KOPT-K1 (cell line): ENCODE measurements at regions not wholly inside any gene's neighbourhood (a gene's known extent, or its start where the extent isn't known, plus 50 kb on each side); places are given as distances from the start of the nearest gene placed in this dataset.

Source experiments
- H3K27ac ChIP-seq: fragments of 200-600 bp; sonication (generic); 2 replicates; pipeline ENCODE4 v1.5.1; 2016; ENCODE audit warnings: antibody characterized with exemption, mild to moderate bottlenecking, low read depth, low read length; ENCODE audit not compliant: poor library complexity, severe bottlenecking
- H3K36me3 ChIP-seq: fragments of 200-600 bp; sonication (generic); 2 replicates; pipeline ENCODE4 v1.5.1; 2017; ENCODE audit warnings: antibody characterized with exemption, mild to moderate bottlenecking, low read length, moderate library complexity; ENCODE audit not compliant: insufficient read depth
- H3K9me3 ChIP-seq: fragments of 200-600 bp; sonication (generic); 2 replicates; pipeline ENCODE4 v1.5.1; 2017; ENCODE audit warnings: antibody characterized with exemption, low read length, mild to moderate bottlenecking; ENCODE audit not compliant: insufficient read depth, poor library complexity, severe bottlenecking

GRCh38 chr4:130361616-130362015 is 1265.7 kb downstream of the C4orf33 start:
- no peak overlapping the region for H3K27ac ChIP-seq

GRCh38 chr4:130368668-130369067 is 1272.7 kb downstream of the C4orf33 start:
- no peak overlapping the region for H3K27ac ChIP-seq
- no peaks in the 10 kb centered on the region for H3K36me3 ChIP-seq
- no peaks in the 10 kb centered on the region for H3K9me3 ChIP-seq

More at GRCh38 chr4:130361616-130362015, 1265.7 kb downstream of the C4orf33 start:
- Histone ChIP-seq H3K9me3 (no peaks in the 10 kb centered on the region), H3K36me3 (no peaks in the 10 kb centered on the region)

- no peaks in the 10 kb centered on the region for H3K36me3 ChIP-seq
- no peak overlapping the region for H3K27ac ChIP-seq
- no peaks in the 10 kb centered on the region for H3K9me3 ChIP-seq
These were observed 1297.3 kb downstream of the C4orf33 start for GRCh38 chr4:130393231-130393630.

- Histone ChIP-seq H3K9me3 (no peaks in the 10 kb centered on the region), H3K27ac (no peak overlapping the region)
These were observed 1297.7 kb downstream of the C4orf33 start for GRCh38 chr4:130393642-130394041.

GRCh38 chr4:130395871-130396270 is 1299.9 kb downstream of the C4orf33 start:
- H3K9me3 ChIP-seq, result no peaks in the 10 kb centered on the region
- no peaks in the 10 kb centered on the region for H3K36me3 ChIP-seq
- no peak overlapping the region for H3K27ac ChIP-seq

More at GRCh38 chr4:130393642-130394041, 1297.7 kb downstream of the C4orf33 start:
- no peaks in the 10 kb centered on the region for H3K36me3 ChIP-seq

- H3K36me3 ChIP-seq, result no peaks in the 10 kb centered on the region
- H3K9me3 ChIP-seq, result no peaks in the 10 kb centered on the region
These were observed 1307.3 kb downstream of the C4orf33 start for GRCh38 chr4:130403221-130403620.

GRCh38 chr4:130416228-130416627 is 1320.3 kb downstream of the C4orf33 start:
- Histone ChIP-seq H3K27ac (no peak overlapping the region), H3K36me3 (no peaks in the 10 kb centered on the region), H3K9me3 (no peaks in the 10 kb centered on the region)

More at GRCh38 chr4:130403221-130403620, 1307.3 kb downstream of the C4orf33 start:
- H3K27ac ChIP-seq, result no peak overlapping the region

GRCh38 chr4:130419211-130419975 is 1323.4 kb downstream of the C4orf33 start:
- Histone ChIP-seq H3K9me3 (no peaks in the 10 kb centered on the region), H3K27ac (no peak overlapping the region), H3K36me3 (no peaks in the 10 kb centered on the region)

GRCh38 chr4:130422261-130422660 is 1326.3 kb downstream of the C4orf33 start:
- Histone ChIP-seq H3K27ac (no peak overlapping the region), H3K9me3 (no peaks in the 10 kb centered on the region), H3K36me3 (no peaks in the 10 kb centered on the region)

- no peaks in the 10 kb centered on the region for H3K36me3 ChIP-seq
- no peaks in the 10 kb centered on the region for H3K9me3 ChIP-seq
- no peak overlapping the region for H3K27ac ChIP-seq
These were observed 1328.3 kb downstream of the C4orf33 start for GRCh38 chr4:130424211-130424610.

GRCh38 chr4:130432289-130432688 is 1336.3 kb downstream of the C4orf33 start:
- Histone ChIP-seq H3K9me3 (no peaks in the 10 kb centered on the region), H3K36me3 (no peaks in the 10 kb centered on the region)

GRCh38 chr4:130449741-130450140 is 1353.8 kb downstream of the C4orf33 start:
- H3K27ac ChIP-seq, result no peak overlapping the region
- peaks cover 6% of the 10 kb centered on the region for H3K9me3 ChIP-seq
- no peaks in the 10 kb centered on the region for H3K36me3 ChIP-seq

More at GRCh38 chr4:130432289-130432688, 1336.3 kb downstream of the C4orf33 start:
- H3K27ac ChIP-seq, result no peak overlapping the region

- Histone ChIP-seq H3K9me3 (no peaks in the 10 kb centered on the region), H3K27ac (no peak overlapping the region), H3K36me3 (no peaks in the 10 kb centered on the region)
These were observed 1372.4 kb downstream of the C4orf33 start for GRCh38 chr4:130468340-130468739.

GRCh38 chr4:130478406-130478805 is 1382.5 kb downstream of the C4orf33 start:
- Histone ChIP-seq H3K9me3 (no peaks in the 10 kb centered on the region), H3K27ac (no peak overlapping the region), H3K36me3 (no peaks in the 10 kb centered on the region)

- no peak overlapping the region for H3K27ac ChIP-seq
- no peaks in the 10 kb centered on the region for H3K36me3 ChIP-seq
- no peaks in the 10 kb centered on the region for H3K9me3 ChIP-seq
These were observed 1383.1 kb downstream of the C4orf33 start for GRCh38 chr4:130479020-130479419.

- Histone ChIP-seq H3K27ac (no peak overlapping the region), H3K9me3 (no peaks in the 10 kb centered on the region), H3K36me3 (no peaks in the 10 kb centered on the region)
These were observed 1383.7 kb downstream of the C4orf33 start for GRCh38 chr4:130479674-130480073.
